Transverse colon (tissue), 4 donors: ENCODE measurements at regions not wholly inside any gene's neighbourhood (a gene's known extent, or its start where the extent isn't known, plus 50 kb on each side); places are given as distances from the start of the nearest gene placed in this dataset.
"Not testable (repeated sequence)": the region's sequence is repeated elsewhere in the genome, so short reads cannot be mapped to it uniquely, and the experiment has no call there.

Experiments used
- DNase-seq: peaks from one replicate; pipeline ENCODE4 v3.0.0-alpha.2; 2019
- H3K27ac ChIP-seq, 4 donors: fragments of 200-600 bp; sonication (generic); 2 replicates each; pipeline ENCODE4 v1.5.1; 2016 to 2018; ENCODE audit warnings: inconsistent platforms in 4 of 4
- H3K27me3 ChIP-seq: fragments of 200-600 bp; sonication (generic); 2 replicates; pipeline ENCODE4 v1.5.1; 2017; ENCODE audit warnings: inconsistent platforms
- H3K36me3 ChIP-seq, 4 donors: fragments of 200-600 bp; sonication (generic); 2 replicates each; pipeline ENCODE4 v1.5.1; 2017 to 2019; ENCODE audit warnings: inconsistent platforms in 4 of 4
- H3K4me1 ChIP-seq, 4 donors: fragments of 200-600 bp; sonication (generic); 2 replicates each; pipeline ENCODE4 v1.5.1; 2017 to 2020; ENCODE audit warnings: inconsistent platforms in 4 of 4
- H3K4me3 ChIP-seq, 4 donors: fragments of 200-600 bp; sonication (generic); 1 replicate in 1 of 4; 2 replicates in 3 of 4; pipeline versions ENCODE4 v1.5.1 to v1.6.1; 2017 to 2019; ENCODE audit warnings: inconsistent platforms in 4 of 4
- H3K9me3 ChIP-seq, 2 donors: fragments of 200-600 bp; sonication (generic); 2 replicates each; pipeline ENCODE4 v1.5.1; 2017 to 2019; ENCODE audit warnings: inconsistent platforms in 2 of 2
- EP300 ChIP-seq: sonication (generic); formaldehyde crosslinking; IDR thresholded peaks from one replicate; pipeline ENCODE4 v1.6.1; 2017; ENCODE audit warnings: antibody characterized with exemption, low read depth
- POLR2A ChIP-seq: fragments of 450-650 bp; IDR thresholded peaks from one replicate; pipeline ENCODE4 v1.6.1; 2016; ENCODE audit warnings: antibody characterized with exemption, mild to moderate bottlenecking, moderate library complexity
- POLR2AphosphoS5 ChIP-seq, 3 donors: sonication (generic); formaldehyde crosslinking; IDR thresholded peaks; one replicate each; pipeline ENCODE4 v1.6.1; 2016; ENCODE audit warnings: antibody characterized with exemption in 3 of 3
- WGBS, 2 donors: methylation state at CpG; one replicate each; pipeline ENCODE4 v1.1.5; 2018; ENCODE audit warnings: low coverage in 1 of 2; 5-methylcytosine and 5-hydroxymethylcytosine counted together
- in situ Hi-C, 4 donors: fragments of 200-750 bp; cut with MboI; loops; one replicate each; pipeline versions ENCODE4 v1.15.0 to v1.15.1; 2017; ENCODE audit warnings: low sequenced_read_pairs in 3 of 4, low pct_ligation_motif_present in 1 of 4, low pct_unique_long_range_greater_than_20kb in 1 of 4
- intact Hi-C: fragments of 100-400 bp; cut with DNase I; formaldehyde crosslinking; loops from one replicate; pipeline ENCODE4 v1.15.1; 2023; ENCODE audit warnings: low total_unique reads
- TF ChIP-seq, protein P1 (sequence below), 5 experiments: fragments of 200-600 bp in 3 of 5; fragments of 450-650 bp in 2 of 5; sonication (generic) in 3 of 5; IDR thresholded peaks; 1 replicate in 2 of 5; 2 replicates in 3 of 5; pipeline ENCODE4 v1.5.1; 2016 to 2017; ENCODE audit warnings: antibody characterized with exemption in 5 of 5, inconsistent platforms in 3 of 5, mild to moderate bottlenecking in 2 of 5, moderate library complexity in 1 of 5

GRCh38 chr13:109312399-109312798 is 474.0 kb downstream of the IRS2 start:
- Histone ChIP-seq H3K9me3 (no peaks in the 10 kb centered on the region), H3K27me3 (no peaks in the 10 kb centered on the region), H3K4me3 (no peak overlapping the region), H3K36me3 (no peaks in the 10 kb centered on the region), H3K27ac (no peak overlapping the region), H3K4me1 (no peaks in the 10 kb centered on the region)
- no peak for DNase-seq
- intact Hi-C loops: no loop called here
- in situ Hi-C loops: no loop called here
- TF ChIP-seq, protein P1, sequence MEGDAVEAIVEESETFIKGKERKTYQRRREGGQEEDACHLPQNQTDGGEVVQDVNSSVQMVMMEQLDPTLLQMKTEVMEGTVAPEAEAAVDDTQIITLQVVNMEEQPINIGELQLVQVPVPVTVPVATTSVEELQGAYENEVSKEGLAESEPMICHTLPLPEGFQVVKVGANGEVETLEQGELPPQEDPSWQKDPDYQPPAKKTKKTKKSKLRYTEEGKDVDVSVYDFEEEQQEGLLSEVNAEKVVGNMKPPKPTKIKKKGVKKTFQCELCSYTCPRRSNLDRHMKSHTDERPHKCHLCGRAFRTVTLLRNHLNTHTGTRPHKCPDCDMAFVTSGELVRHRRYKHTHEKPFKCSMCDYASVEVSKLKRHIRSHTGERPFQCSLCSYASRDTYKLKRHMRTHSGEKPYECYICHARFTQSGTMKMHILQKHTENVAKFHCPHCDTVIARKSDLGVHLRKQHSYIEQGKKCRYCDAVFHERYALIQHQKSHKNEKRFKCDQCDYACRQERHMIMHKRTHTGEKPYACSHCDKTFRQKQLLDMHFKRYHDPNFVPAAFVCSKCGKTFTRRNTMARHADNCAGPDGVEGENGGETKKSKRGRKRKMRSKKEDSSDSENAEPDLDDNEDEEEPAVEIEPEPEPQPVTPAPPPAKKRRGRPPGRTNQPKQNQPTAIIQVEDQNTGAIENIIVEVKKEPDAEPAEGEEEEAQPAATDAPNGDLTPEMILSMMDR (IDR thresholded peaks at IDR 0.05): no peak
- TF ChIP-seq EP300: no peak
- no peak for TF ChIP-seq POLR2AphosphoS5 (IDR thresholded peaks at IDR 0.05)
- TF ChIP-seq POLR2A: no peak

GRCh38 chr13:109311431-109311976 is 474.9 kb downstream of the IRS2 start:
- WGBS, 2 donors: 96% methylated on average over 27 of the region's 33 CpGs; no CpG with 5 or more reads in 1 of the 2 donors
- intact Hi-C loops, in situ Hi-C loops: not testable (repeated sequence)

DNA sequence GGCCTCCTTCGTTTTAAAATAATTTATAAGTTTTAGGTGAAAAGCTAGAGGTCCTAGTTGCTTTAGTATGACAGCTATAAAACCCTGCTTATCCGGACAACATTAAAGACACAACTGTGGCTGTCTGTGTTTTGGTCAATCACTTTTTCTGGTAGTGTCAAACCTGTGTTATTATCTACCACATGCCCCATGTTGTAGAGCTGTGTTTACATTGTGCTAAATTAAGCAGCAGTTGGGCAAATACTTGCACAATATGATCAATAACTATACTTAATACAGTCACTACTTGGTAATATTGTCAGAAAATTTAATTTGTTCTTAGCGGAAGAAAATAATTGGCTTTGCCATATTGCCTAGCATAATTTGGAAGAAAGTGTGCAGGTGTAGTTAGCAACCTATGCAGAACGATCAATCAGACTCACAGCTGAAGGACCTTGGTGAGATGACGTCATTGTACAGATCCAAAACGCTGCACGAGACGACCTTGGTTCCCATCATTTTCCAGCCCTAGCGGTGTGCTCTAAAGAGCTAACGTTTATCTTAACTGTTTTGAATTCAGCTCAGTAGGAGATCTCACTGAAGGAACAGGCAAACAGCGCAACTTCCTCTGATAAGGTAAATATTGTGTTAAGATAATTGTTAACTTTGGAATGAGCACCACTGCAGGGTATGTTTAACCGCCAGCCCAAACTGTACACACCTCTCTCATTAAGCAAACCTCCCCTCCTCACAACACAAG is 476.6 kb downstream of the IRS2 start:
- WGBS, 2 donors: 55 to 56% methylated on average over 10 to 12 of the region's 12 CpGs
- in situ Hi-C loops: no loop called here
- Histone ChIP-seq H3K27ac (no peak overlapping the region), H3K9me3 (no peaks in the 10 kb centered on the region), H3K36me3 (no peaks in the 10 kb centered on the region), H3K4me1 (no peaks in the 10 kb centered on the region), H3K4me3 (no peak overlapping the region), H3K27me3 (no peaks in the 10 kb centered on the region)
- DNase-seq: no peak
- TF ChIP-seq, protein P1 (IDR thresholded peaks at IDR 0.05): no peak
- no peak for TF ChIP-seq EP300
- TF ChIP-seq POLR2A: no peak
- TF ChIP-seq POLR2AphosphoS5 (IDR thresholded peaks at IDR 0.05): no peak
- intact Hi-C loops: no loop called here

More at GRCh38 chr13:109311431-109311976, 474.9 kb downstream of the IRS2 start:
- not testable (repeated sequence) for H3K4me1 ChIP-seq, H3K9me3 ChIP-seq, H3K4me3 ChIP-seq, H3K36me3 ChIP-seq, H3K27me3 ChIP-seq, H3K27ac ChIP-seq, DNase-seq

DNA sequence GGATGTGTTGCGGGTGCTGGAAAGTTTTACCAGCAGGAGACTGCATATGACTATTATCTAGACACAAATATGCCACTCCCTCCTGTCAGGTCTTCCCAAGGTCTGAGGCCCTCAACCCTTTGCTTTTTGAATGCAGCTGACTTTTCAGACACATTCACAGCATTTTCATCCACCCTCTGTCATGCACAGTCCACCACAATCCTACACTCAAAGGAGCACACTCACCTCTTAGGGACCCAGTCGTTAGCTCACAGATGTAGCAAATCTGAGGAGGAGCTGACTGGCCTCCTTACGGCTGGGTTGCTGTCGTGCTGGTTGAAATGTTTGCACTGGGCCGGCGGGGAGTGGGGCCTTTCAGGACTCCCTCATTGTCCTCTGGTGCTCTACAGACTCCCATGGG is 479.4 kb downstream of the IRS2 start:
- 73% methylated on average over 6 of the region's 6 CpGs; no CpG with 5 or more reads in 1 of the 2 donors for WGBS, 2 donors
- H3K4me3 ChIP-seq: no peak overlapping the region
- DNase-seq: no peak
- no peaks in the 10 kb centered on the region for H3K27me3 ChIP-seq
- intact Hi-C loops (no loop called here), in situ Hi-C loops (no loop called here)
- TF ChIP-seq POLR2A: no peak
- H3K9me3 ChIP-seq: no peaks in the 10 kb centered on the region
- no peak overlapping the region for H3K27ac ChIP-seq
- H3K36me3 ChIP-seq: no peaks in the 10 kb centered on the region
- no peaks in the 10 kb centered on the region for H3K4me1 ChIP-seq

DNA sequence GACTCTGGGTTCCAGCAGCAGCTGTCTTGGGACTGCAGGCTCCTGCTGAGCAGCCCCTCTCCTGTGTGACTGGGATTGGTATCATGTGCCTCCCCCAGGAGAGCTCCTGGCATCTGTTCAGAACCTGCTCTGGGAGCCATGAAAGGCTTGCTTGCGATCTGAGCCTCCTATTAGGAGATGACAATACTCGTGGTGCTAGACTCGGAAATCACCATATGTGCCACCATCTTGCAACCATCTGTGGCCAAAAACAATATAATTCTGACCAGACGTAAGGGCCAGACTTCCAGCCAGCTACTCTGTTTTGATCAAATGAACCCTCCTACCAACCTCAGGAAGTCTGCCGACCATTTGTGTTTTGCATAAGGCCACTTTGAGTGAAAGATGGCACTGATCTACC is 484.7 kb downstream of the IRS2 start:
- no peak overlapping the region for H3K4me3 ChIP-seq
- no peak overlapping the region for H3K27ac ChIP-seq
- in situ Hi-C loops: no loop called here
- H3K9me3 ChIP-seq: no peaks in the 10 kb centered on the region
- intact Hi-C loops: no loop called here
- 81 to 90% methylated on average over 2 to 5 of the region's 5 CpGs for WGBS, 2 donors
- TF ChIP-seq, protein P1 (IDR thresholded peaks at IDR 0.05): no peak
- no peak for TF ChIP-seq POLR2AphosphoS5 (IDR thresholded peaks at IDR 0.05)
- no peak for TF ChIP-seq POLR2A
- TF ChIP-seq EP300: no peak
- DNase-seq: no peak
- no peaks in the 10 kb centered on the region for H3K36me3 ChIP-seq
- no peaks in the 10 kb centered on the region for H3K4me1 ChIP-seq
- H3K27me3 ChIP-seq: no peaks in the 10 kb centered on the region
